Parathyroid adenoma (tissue), 2 donors: ENCODE measurements at regions not wholly inside any gene's neighbourhood (a gene's known extent, or its start where the extent isn't known, plus 50 kb on each side); places are given as distances from the start of the nearest gene placed in this dataset.

Source experiments
- H2AFZ ChIP-seq: fragments of 300-600 bp; sonication (generic); one replicate; pipeline ENCODE4 v1.7.0; 2017; ENCODE audit warnings: antibody characterized with exemption, mild to moderate bottlenecking
- H3K27ac ChIP-seq: fragments of 300-600 bp; sonication (generic); one replicate; pipeline ENCODE4 v1.7.0; 2017
- H3K27me3 ChIP-seq: fragments of 300-600 bp; sonication (generic); one replicate; pipeline ENCODE4 v1.7.0; 2017; ENCODE audit warnings: low read length; ENCODE audit not compliant: control insufficient read depth, insufficient read depth
- H3K36me3 ChIP-seq: fragments of 300-600 bp; sonication (generic); one replicate; pipeline ENCODE4 v1.7.0; 2017; ENCODE audit warnings: low read length; ENCODE audit not compliant: control insufficient read depth, insufficient read depth
- H3K4me1 ChIP-seq: fragments of 300-600 bp; sonication (generic); one replicate; pipeline ENCODE4 v1.7.0; 2017; ENCODE audit warnings: control low read depth
- H3K4me2 ChIP-seq: fragments of 300-600 bp; sonication (generic); one replicate; pipeline ENCODE4 v1.7.0; 2017; ENCODE audit warnings: low read length
- H3K4me3 ChIP-seq: fragments of 300-600 bp; sonication (generic); one replicate; pipeline ENCODE4 v1.7.0; 2017; ENCODE audit warnings: low read depth, low read length
- H3K79me2 ChIP-seq: fragments of 300-600 bp; sonication (generic); one replicate; pipeline ENCODE4 v1.7.0; 2017; ENCODE audit warnings: control low read depth
- H3K9ac ChIP-seq: fragments of 300-600 bp; sonication (generic); one replicate; pipeline ENCODE4 v1.7.0; 2017; ENCODE audit warnings: mild to moderate bottlenecking
- H3K9me3 ChIP-seq: fragments of 300-600 bp; sonication (generic); one replicate; pipeline ENCODE4 v1.7.0; 2017; ENCODE audit warnings: low read length; ENCODE audit not compliant: control insufficient read depth
- CTCF ChIP-seq: fragments of 300-600 bp; sonication (generic); IDR thresholded peaks from one replicate; pipeline ENCODE4 v1.7.0; 2017; ENCODE audit warnings: antibody characterized with exemption, mild to moderate bottlenecking
- donor health status: primary hyperparathyroidism.

DNA sequence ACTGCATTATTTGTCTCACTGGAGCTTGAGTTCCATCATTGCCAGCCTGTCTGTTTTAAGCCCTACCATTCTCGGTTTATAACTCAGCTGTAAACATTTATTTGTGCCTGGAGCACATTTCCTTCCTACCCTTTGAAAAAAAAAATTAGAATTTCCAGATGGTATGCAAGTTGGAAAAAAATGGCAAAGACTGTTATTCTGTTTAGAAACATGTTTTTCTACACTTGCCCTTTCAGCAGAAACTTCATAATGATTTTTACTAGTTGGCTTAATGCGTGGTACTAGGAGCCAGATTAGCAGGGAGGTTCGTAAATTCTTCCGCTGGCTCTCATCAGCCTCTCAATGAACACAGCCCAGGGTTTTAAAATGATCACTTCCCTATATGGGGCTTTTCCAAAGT, 238.8 kb upstream of the WWC1 start:
- H3K27me3 ChIP-seq: no peaks in the 10 kb centered on the region
- TF ChIP-seq CTCF: no peak
- no peaks in the 10 kb centered on the region for H3K4me1 ChIP-seq
- H3K79me2 ChIP-seq: no peaks in the 10 kb centered on the region
- no peaks in the 10 kb centered on the region for H3K36me3 ChIP-seq
- H3K4me3 ChIP-seq: no peak overlapping the region
- H3K9ac ChIP-seq: no peak overlapping the region
- H3K9me3 ChIP-seq: no peaks in the 10 kb centered on the region
- H3K27ac ChIP-seq: no peak overlapping the region
- no peak overlapping the region for H3K4me2 ChIP-seq
- no peak overlapping the region for H2AFZ ChIP-seq

GRCh38 chr5:168054091-168054490, 237.4 kb upstream of the WWC1 start:
- Histone ChIP-seq H2AFZ (no peak overlapping the region), H3K79me2 (no peaks in the 10 kb centered on the region), H3K4me2 (no peak overlapping the region), H3K4me1 (no peaks in the 10 kb centered on the region), H3K27ac (no peak overlapping the region), H3K4me3 (no peak overlapping the region), H3K27me3 (no peaks in the 10 kb centered on the region), H3K9me3 (no peaks in the 10 kb centered on the region), H3K9ac (no peak overlapping the region), H3K36me3 (no peaks in the 10 kb centered on the region)
- no peak for TF ChIP-seq CTCF

DNA sequence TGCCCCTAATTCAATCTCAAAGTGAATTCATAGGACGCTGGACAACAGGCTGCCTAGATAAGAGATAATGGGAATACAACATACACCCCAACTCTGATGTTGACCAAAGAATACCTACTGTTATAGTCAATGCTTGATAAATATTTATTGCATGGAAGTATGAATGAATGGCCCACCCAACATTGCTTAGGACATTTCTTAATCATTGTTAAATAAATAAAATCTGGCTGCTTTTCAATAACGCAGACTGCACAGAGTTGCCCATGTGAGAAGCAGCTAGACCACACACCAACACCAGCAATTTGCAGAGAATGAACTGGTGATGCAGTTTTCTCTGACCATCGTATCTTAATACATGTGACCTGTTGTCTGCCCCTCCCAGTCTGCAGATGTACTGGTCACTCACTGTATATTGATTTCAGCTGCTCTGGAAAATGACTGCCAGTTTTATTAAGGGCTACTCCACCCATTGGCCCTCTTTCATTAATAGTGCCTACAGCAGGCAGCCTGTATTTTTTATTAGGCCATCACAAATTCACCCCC, 236.2 kb upstream of the WWC1 start:
- H3K4me2 ChIP-seq: no peak overlapping the region
- TF ChIP-seq CTCF: no peak
- H3K27me3 ChIP-seq: no peaks in the 10 kb centered on the region
- H3K4me1 ChIP-seq: no peaks in the 10 kb centered on the region
- no peaks in the 10 kb centered on the region for H3K79me2 ChIP-seq
- H3K36me3 ChIP-seq: no peaks in the 10 kb centered on the region
- no peak overlapping the region for H2AFZ ChIP-seq
- no peak overlapping the region for H3K27ac ChIP-seq
- H3K4me3 ChIP-seq: no peak overlapping the region
- no peak overlapping the region for H3K9ac ChIP-seq
- no peaks in the 10 kb centered on the region for H3K9me3 ChIP-seq

- no peak overlapping the region for H3K4me2 ChIP-seq
- no peak overlapping the region for H3K9ac ChIP-seq
- no peaks in the 10 kb centered on the region for H3K27me3 ChIP-seq
- no peak overlapping the region for H2AFZ ChIP-seq
- TF ChIP-seq CTCF: no peak
- no peaks in the 10 kb centered on the region for H3K9me3 ChIP-seq
- H3K79me2 ChIP-seq: no peaks in the 10 kb centered on the region
- H3K4me1 ChIP-seq: no peaks in the 10 kb centered on the region
- no peaks in the 10 kb centered on the region for H3K36me3 ChIP-seq
- no peak overlapping the region for H3K4me3 ChIP-seq
- H3K27ac ChIP-seq: no peak overlapping the region
Observed at GRCh38 chr5:168055961-168056360, 235.5 kb upstream of the WWC1 start.

DNA sequence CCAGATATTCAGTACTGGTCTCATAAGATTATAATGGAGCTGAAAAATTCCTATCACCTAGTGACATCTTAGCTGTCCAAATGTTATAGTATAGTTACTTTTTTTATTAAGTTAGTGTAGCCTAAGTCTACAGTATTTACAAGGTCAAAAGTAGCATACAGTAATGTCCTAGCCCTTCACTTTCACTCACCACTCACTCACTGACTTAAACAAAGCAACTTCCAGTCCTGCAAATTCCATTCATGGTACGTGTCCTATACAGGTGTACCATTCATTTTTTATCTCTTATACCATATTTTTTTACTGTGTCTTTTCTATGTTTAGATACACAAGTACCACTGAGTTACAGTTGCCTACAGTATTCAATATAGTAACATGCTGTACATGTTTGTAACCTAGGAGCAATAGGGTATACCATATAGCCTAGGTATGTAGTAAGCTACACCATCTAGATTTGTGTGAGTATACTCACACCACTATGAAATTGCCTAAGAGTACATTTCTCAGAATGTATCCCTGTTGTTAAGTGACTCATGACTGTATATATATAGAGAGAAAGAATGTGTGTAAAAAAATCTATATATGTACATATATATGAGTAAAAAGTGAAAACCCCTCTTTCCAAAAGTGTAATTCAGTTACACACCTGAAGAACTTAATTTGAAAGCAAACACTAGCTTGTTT, 234.8 kb upstream of the WWC1 start:
- no peak overlapping the region for H3K27ac ChIP-seq
- no peak overlapping the region for H3K9ac ChIP-seq

More for the DNA sequence above, 234.8 kb upstream of the WWC1 start:
- no peak overlapping the region for H3K4me3 ChIP-seq
- no peak overlapping the region for H2AFZ ChIP-seq
- no peaks in the 10 kb centered on the region for H3K79me2 ChIP-seq
- H3K36me3 ChIP-seq: no peaks in the 10 kb centered on the region
- H3K4me1 ChIP-seq: no peaks in the 10 kb centered on the region
- no peaks in the 10 kb centered on the region for H3K27me3 ChIP-seq
- H3K4me2 ChIP-seq: no peak overlapping the region
- no peaks in the 10 kb centered on the region for H3K9me3 ChIP-seq
- no peak for TF ChIP-seq CTCF
